ENCODE measurements at regions not wholly inside any gene's neighbourhood (a gene's known extent, or its start where the extent isn't known, plus 50 kb on each side); places are given as distances from the start of the nearest gene placed in this dataset.

- WGBS (ENCODE audit: low lambda C conversion rate) = 24% methylated on average over 3 of the region's 11 CpGs
- H3K36me3 ChIP-seq (replicated peaks in 1 of 2; ENCODE audit: control insufficient read depth in 1 of 2, insufficient read depth in 2 of 2, low read length in 1 of 2) = no peaks in the 10 kb centered on the region
Measured at GRCh38 chr4:3852309-3852708, 86.1 kb downstream of the ADRA2C start.

GRCh38 chr4:3852711-3853110 is 86.5 kb downstream of the ADRA2C start:
- Histone ChIP-seq H3F3A (replicated peaks; ENCODE audit: insufficient read depth) (no peaks in the 10 kb centered on the region), H3K4me3 (ENCODE audit: low read depth in 2 of 2, low read length in 1 of 2) (no peak overlapping the region), H2AFZ (ENCODE audit: low read depth) (no peak overlapping the region), H3K9ac (no peak overlapping the region), H3K4me1 (ENCODE audit: control insufficient read depth in 1 of 2, insufficient read depth in 2 of 2, low read depth in 1 of 2, low read length in 1 of 2) (peaks cover 0 to 8% of the 10 kb centered on the region in 2 experiments; a peak in 1 of 4 replicates), H3K27me3 (ENCODE audit: insufficient read depth) (no peaks in the 10 kb centered on the region), H3K4me2 (no peak overlapping the region), H4K20me1 (ENCODE audit: insufficient read depth) (no peaks in the 10 kb centered on the region), H3K9me3 (no peaks in the 10 kb centered on the region), H3K36me3 (replicated peaks in 1 of 2; ENCODE audit: control insufficient read depth in 1 of 2, insufficient read depth in 2 of 2, low read length in 1 of 2) (no peaks in the 10 kb centered on the region), H3K27ac (ENCODE audit: low read depth in 2 of 2, low read length in 1 of 2) (no peak overlapping the region), H3K9me2 (no peaks in the 10 kb centered on the region), H3K79me2 (ENCODE audit: insufficient read depth) (no peaks in the 10 kb centered on the region)
- CTCF ChIA-PET = interaction anchor here (1.8 kb wide), 1 partner anchor 87 kb away, joined by 5 read pairs; the partner anchor contains the start of gene ADRA2C
- TF ChIP-seq YY1 (IDR thresholded peaks at IDR 0.05; ENCODE audit: low read depth) (no peak), ZBTB33 (IDR thresholded peaks at IDR 0.05; ENCODE audit: borderline replicate concordance, low read depth) (no peak), MXI1 (IDR thresholded peaks at IDR 0.05; ENCODE audit: low read depth, low read length) (no peak), EP300 (IDR thresholded peaks at IDR 0.05; ENCODE audit: borderline replicate concordance in 1 of 2, low read depth in 1 of 2, low read length in 1 of 2) (no peak), REST (IDR thresholded peaks at IDR 0.05; ENCODE audit: low read depth, low read length) (no peak), RFX5 (IDR thresholded peaks at IDR 0.05; ENCODE audit: low read length) (no peak), FOXJ3 (CRISPR knock-in tag; IDR thresholded peaks at IDR 0.05) (no peak), FOXM1 (IDR thresholded peaks at IDR 0.05; ENCODE audit: low read depth) (no peak), MAX (IDR thresholded peaks at IDR 0.05; ENCODE audit: low read depth) (no peak), CTCF (IDR thresholded peaks at IDR 0.05) (no peak), SMC3 (IDR thresholded peaks at IDR 0.05; ENCODE audit: low read depth, low read length) (no peak), TCF12 (IDR thresholded peaks at IDR 0.05) (no peak), NRF1 (IDR thresholded peaks at IDR 0.05; ENCODE audit: low read depth, low read length) (no peak)
- 50% methylated on average over 3 of the region's 3 CpGs for WGBS (ENCODE audit: low lambda C conversion rate)
- no peak for DNase-seq
- POLR2A ChIA-PET = no interaction called here

More at GRCh38 chr4:3852309-3852708, 86.1 kb downstream of the ADRA2C start:
- TF ChIP-seq RXRA (IDR thresholded peaks at IDR 0.05; ENCODE audit: borderline replicate concordance, low read depth) (no peak), ELF1 (IDR thresholded peaks at IDR 0.05) (no peak), CHD2 (IDR thresholded peaks at IDR 0.05; ENCODE audit: low read length, partially characterized antibody) (no peak), MEF2A (IDR thresholded peaks at IDR 0.05; ENCODE audit: borderline replicate concordance, low read depth) (no peak), FOXM1 (IDR thresholded peaks at IDR 0.05; ENCODE audit: low read depth) (no peak), TAF1 (IDR thresholded peaks at IDR 0.05; ENCODE audit: borderline replicate concordance, low read depth, low read length) (no peak), SIN3A (IDR thresholded peaks at IDR 0.05; ENCODE audit: borderline replicate concordance, low read depth, low read length) (no peak)
- ChIA-PET POLR2A (no interaction called here), CTCF (interaction anchor here (1.5 to 1.8 kb wide), 2 partner anchors 28 to 87 kb away, joined by 5 to 9 read pairs; partner anchors contain the start of gene ADRA2C)
- Histone ChIP-seq H3K9ac (no peak overlapping the region), H3K4me3 (ENCODE audit: low read depth in 2 of 2, low read length in 1 of 2) (no peak overlapping the region), H3K9me2 (no peaks in the 10 kb centered on the region), H3K9me3 (no peaks in the 10 kb centered on the region), H2AFZ (ENCODE audit: low read depth) (no peak overlapping the region), H3K4me1 (ENCODE audit: control insufficient read depth in 1 of 2, insufficient read depth in 2 of 2, low read depth in 1 of 2, low read length in 1 of 2) (peaks cover 0 to 8% of the 10 kb centered on the region in 2 experiments; a peak in 1 of 4 replicates), H3K79me2 (ENCODE audit: insufficient read depth) (no peaks in the 10 kb centered on the region), H3K27me3 (ENCODE audit: insufficient read depth) (no peaks in the 10 kb centered on the region), H3K4me2 (no peak overlapping the region), H4K20me1 (ENCODE audit: insufficient read depth) (no peaks in the 10 kb centered on the region), H3K27ac (ENCODE audit: low read depth in 2 of 2, low read length in 1 of 2) (no peak overlapping the region), H3F3A (replicated peaks; ENCODE audit: insufficient read depth) (no peaks in the 10 kb centered on the region)
- no peak for DNase-seq
